ENCODE measurements at regions not wholly inside any gene's neighbourhood (a gene's known extent, or its start where the extent isn't known, plus 50 kb on each side); places are given as distances from the start of the nearest gene placed in this dataset.

DNA sequence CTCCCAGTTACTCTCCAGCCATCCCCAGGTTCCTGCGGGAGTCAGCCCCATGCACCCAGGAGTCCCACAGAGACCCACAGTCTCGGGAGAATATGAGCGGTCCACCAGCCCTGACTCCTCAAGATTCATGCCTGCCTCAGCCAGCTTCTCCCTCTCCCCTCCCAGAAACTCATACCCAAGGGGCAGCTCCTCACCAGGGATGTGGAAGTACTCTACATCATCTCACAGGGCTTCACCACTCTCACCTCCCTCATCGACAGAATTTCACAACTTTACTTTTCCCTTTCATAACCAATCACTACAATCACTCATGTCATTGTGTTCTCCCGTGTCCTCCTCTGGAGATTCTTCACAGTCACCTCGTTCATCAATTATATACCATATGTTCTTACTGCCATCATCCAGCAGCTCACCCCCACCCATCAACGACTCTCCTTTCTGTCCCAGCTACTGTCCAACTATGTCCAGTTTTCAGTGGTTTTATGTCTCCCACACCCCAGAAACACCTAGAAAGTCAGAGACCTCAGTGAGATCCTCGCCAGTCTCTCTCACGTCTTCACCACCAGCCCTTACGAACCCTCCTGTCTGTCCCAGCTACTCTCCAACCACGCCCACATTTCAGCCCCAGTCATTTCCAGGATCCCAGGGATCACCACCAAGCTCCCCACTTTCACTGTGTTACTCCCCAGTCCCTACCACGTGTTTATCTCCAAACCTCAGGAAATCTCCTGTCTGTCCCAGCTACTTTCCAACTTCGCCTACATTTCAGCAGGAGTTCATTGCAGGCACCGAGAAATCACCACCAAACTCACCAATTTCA lies 1530.1 kb upstream of the TPTE start:
- no peak overlapping the region for H3K4me3 Mint-ChIP-seq
- no peak for DNase-seq (ENCODE audit: extremely low spot score, unreplicated experiment)
- H3K36me3 Mint-ChIP-seq, result peaks cover 17% of the 10 kb centered on the region
- no peak overlapping the region for H3K27ac Mint-ChIP-seq
- TF ChIP-seq, protein P1, sequence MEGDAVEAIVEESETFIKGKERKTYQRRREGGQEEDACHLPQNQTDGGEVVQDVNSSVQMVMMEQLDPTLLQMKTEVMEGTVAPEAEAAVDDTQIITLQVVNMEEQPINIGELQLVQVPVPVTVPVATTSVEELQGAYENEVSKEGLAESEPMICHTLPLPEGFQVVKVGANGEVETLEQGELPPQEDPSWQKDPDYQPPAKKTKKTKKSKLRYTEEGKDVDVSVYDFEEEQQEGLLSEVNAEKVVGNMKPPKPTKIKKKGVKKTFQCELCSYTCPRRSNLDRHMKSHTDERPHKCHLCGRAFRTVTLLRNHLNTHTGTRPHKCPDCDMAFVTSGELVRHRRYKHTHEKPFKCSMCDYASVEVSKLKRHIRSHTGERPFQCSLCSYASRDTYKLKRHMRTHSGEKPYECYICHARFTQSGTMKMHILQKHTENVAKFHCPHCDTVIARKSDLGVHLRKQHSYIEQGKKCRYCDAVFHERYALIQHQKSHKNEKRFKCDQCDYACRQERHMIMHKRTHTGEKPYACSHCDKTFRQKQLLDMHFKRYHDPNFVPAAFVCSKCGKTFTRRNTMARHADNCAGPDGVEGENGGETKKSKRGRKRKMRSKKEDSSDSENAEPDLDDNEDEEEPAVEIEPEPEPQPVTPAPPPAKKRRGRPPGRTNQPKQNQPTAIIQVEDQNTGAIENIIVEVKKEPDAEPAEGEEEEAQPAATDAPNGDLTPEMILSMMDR (conservative IDR thresholded peaks at IDR 0.05), result no peak
- H3K9me3 Mint-ChIP-seq, result peaks cover 53% of the 10 kb centered on the region
- no peaks in the 10 kb centered on the region for H3K4me1 Mint-ChIP-seq (ENCODE audit: unreplicated experiment)
- no peaks in the 10 kb centered on the region for H3K27me3 Mint-ChIP-seq

DNA sequence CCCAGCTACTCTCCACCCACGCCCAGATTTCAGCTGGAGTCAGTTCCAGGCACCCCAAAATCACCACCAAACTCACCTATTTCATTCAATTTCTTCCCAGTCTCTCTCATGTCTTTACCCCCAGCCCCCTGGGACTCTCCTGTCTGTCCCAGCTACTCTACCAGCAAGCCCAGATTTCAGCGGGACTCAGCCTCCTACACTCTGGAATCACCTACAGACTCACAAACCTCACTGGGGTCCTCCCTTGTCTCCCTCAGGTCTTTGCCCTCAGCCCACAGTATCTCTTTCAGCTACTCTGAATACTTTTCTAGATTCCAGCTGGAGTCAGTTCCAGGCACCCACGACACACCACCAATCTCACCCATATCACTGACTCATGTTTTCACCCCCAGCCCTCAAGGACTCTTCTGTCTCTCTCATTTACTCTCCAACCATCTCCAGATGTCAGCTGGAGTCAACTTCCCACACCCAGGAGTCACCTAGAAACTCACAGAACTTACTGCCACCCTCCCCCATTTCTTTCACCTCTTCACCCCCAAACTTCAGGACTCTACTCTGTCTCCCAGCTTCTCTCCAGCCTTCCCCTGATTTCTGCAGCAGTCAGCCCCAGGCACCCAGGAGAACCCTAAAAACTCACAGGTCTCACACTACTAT lies 1529.3 kb upstream of the TPTE start:
- no peak overlapping the region for H3K27ac Mint-ChIP-seq
- H3K4me3 Mint-ChIP-seq, result no peak overlapping the region
- TF ChIP-seq, protein P1 (conservative IDR thresholded peaks at IDR 0.05), result no peak
- peaks cover 17% of the 10 kb centered on the region for H3K36me3 Mint-ChIP-seq
- H3K4me1 Mint-ChIP-seq (ENCODE audit: unreplicated experiment), result no peaks in the 10 kb centered on the region
- no peak for DNase-seq (ENCODE audit: extremely low spot score, unreplicated experiment)
- H3K27me3 Mint-ChIP-seq, result no peaks in the 10 kb centered on the region
- H3K9me3 Mint-ChIP-seq, result peaks cover 53% of the 10 kb centered on the region

DNA sequence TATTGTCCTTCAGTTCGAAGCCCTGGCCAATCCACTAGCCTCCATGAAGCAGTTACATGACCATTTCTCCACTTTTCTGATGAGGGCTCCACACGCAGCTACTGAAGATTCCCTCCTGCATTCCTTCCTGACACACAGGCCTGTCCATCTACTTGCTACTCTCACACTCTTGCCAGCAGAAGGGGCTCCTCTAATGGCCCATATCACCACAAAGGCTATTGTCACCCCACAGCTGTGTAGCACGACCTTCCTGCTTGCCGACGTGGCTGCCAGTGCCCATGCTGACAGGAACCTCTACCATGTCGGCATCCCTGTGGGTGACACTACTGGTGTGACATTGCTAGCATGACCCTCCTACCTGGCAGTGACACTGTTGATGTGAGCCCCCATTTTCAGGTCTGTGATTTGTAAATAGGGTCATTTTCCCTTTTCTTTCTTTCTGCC lies 1528.6 kb upstream of the TPTE start:
- Mint-ChIP-seq H3K36me3 (peaks cover 17% of the 10 kb centered on the region), H3K27me3 (no peaks in the 10 kb centered on the region), H3K9me3 (peaks cover 53% of the 10 kb centered on the region), H3K4me1 (ENCODE audit: unreplicated experiment) (no peaks in the 10 kb centered on the region), H3K27ac (no peak overlapping the region), H3K4me3 (no peak overlapping the region)
- DNase-seq (ENCODE audit: extremely low spot score, unreplicated experiment), result no peak
- TF ChIP-seq, protein P1 (conservative IDR thresholded peaks at IDR 0.05), result no peak

GRCh38 chr21:8993284-8993942 lies 1528.0 kb upstream of the TPTE start:
- Mint-ChIP-seq H3K27me3 (no peaks in the 10 kb centered on the region), H3K36me3 (peaks cover 17% of the 10 kb centered on the region), H3K4me3 (no peak overlapping the region), H3K4me1 (ENCODE audit: unreplicated experiment) (no peaks in the 10 kb centered on the region), H3K27ac (no peak overlapping the region), H3K9me3 (peaks cover 53% of the 10 kb centered on the region)
- TF ChIP-seq, protein P1 (conservative IDR thresholded peaks at IDR 0.05), result no peak
- no peak for DNase-seq (ENCODE audit: extremely low spot score, unreplicated experiment)

- no peaks in the 10 kb centered on the region for H3K27me3 Mint-ChIP-seq
- no peak overlapping the region for H3K4me3 Mint-ChIP-seq
- peaks cover 50% of the 10 kb centered on the region for H3K9me3 Mint-ChIP-seq
- TF ChIP-seq, protein P1 (conservative IDR thresholded peaks at IDR 0.05), result no peak
- H3K36me3 Mint-ChIP-seq, result peaks cover 17% of the 10 kb centered on the region
- DNase-seq (ENCODE audit: extremely low spot score, unreplicated experiment), result no peak
- no peaks in the 10 kb centered on the region for H3K4me1 Mint-ChIP-seq (ENCODE audit: unreplicated experiment)
- H3K27ac Mint-ChIP-seq, result no peak overlapping the region
These were observed 1527.3 kb upstream of the TPTE start for GRCh38 chr21:8993943-8994639.

All from type B pancreatic cell (in vitro differentiated cells).